ENCODE measurements at regions not wholly inside any gene's neighbourhood (a gene's known extent, or its start where the extent isn't known, plus 50 kb on each side); places are given as distances from the start of the nearest gene placed in this dataset.
"Not testable (repeated sequence)": the region's sequence is repeated elsewhere in the genome, so short reads cannot be mapped to it uniquely, and the experiment has no call there.

DNA sequence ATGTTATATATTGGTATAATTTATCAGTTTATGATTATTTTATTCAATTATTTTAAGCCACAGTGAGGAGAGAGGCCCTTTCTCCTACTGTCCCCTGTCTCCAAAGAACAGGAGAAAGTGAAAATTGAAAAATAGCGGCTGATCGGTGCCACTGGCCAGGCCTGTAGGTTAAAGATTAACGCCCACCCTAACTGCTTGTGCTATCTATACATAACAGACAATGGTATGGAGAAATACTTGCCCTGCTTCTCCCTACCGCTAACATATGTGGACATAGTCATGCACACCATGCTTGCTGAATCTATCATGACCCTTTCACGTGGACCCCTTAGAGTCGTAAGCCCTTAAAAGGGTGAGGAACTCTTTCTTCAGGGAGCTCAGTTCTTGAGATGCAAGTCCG, 67.5 kb downstream of the EIF1AY start:
- no peak for DNase-seq (ENCODE audit: low read depth in 2 of 2)
- TF ChIP-seq, protein P1, sequence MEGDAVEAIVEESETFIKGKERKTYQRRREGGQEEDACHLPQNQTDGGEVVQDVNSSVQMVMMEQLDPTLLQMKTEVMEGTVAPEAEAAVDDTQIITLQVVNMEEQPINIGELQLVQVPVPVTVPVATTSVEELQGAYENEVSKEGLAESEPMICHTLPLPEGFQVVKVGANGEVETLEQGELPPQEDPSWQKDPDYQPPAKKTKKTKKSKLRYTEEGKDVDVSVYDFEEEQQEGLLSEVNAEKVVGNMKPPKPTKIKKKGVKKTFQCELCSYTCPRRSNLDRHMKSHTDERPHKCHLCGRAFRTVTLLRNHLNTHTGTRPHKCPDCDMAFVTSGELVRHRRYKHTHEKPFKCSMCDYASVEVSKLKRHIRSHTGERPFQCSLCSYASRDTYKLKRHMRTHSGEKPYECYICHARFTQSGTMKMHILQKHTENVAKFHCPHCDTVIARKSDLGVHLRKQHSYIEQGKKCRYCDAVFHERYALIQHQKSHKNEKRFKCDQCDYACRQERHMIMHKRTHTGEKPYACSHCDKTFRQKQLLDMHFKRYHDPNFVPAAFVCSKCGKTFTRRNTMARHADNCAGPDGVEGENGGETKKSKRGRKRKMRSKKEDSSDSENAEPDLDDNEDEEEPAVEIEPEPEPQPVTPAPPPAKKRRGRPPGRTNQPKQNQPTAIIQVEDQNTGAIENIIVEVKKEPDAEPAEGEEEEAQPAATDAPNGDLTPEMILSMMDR (IDR thresholded peaks at IDR 0.05; ENCODE audit: low read depth, low read length), result no peak
- no peak overlapping the region for H3K4me3 ChIP-seq (replicated peaks in 1 of 2; ENCODE audit: low read depth in 2 of 2, low read length in 2 of 2)

DNA sequence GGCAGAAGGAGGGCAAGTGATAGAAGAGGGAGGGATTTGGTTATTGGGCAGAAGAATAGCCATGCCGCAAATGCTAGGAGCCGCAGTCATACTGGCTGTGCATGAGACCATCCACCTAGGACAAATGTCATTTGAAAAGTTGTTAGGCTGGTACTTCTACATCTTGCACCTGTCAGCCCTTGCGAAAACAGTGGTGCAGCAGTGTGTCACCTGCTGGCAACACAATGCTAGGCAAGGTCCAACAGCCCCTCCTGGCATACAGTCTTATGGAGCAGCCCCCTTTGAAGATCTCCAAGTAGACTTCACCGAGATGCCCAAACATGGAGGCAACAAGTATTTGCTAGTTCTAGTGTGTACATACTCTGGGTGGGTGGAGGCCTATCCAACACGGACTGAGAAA, 72.7 kb downstream of the EIF1AY start:
- TF ChIP-seq, protein P1 (IDR thresholded peaks at IDR 0.05; ENCODE audit: low read depth, low read length), result no peak
- no peak overlapping the region for H3K4me3 ChIP-seq (replicated peaks in 1 of 2; ENCODE audit: low read depth in 2 of 2, low read length in 2 of 2)
- no peak for DNase-seq (ENCODE audit: low read depth in 2 of 2)

DNA sequence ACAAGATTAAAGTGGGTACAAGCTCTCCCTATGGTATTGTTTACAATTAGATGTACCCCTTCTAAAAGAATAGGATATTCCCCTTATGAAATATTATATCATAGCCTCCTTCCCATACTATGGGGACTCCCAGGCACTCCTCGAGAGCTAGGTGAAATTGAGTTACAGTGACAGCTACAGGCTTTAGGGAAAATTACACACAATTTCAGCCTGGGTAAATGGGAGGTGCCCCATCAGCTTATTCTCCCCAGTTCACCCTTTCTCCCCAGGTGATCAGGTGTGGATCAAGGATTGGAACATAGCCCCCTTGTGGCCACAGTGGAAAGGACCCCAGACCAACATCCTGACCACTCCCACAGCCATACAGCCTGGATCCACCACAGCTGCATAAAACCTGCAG, 73.3 kb downstream of the EIF1AY start:
- H3K4me3 ChIP-seq (replicated peaks in 1 of 2; ENCODE audit: low read depth in 2 of 2, low read length in 2 of 2); DNase-seq (ENCODE audit: low read depth in 2 of 2): not testable (repeated sequence)

DNA sequence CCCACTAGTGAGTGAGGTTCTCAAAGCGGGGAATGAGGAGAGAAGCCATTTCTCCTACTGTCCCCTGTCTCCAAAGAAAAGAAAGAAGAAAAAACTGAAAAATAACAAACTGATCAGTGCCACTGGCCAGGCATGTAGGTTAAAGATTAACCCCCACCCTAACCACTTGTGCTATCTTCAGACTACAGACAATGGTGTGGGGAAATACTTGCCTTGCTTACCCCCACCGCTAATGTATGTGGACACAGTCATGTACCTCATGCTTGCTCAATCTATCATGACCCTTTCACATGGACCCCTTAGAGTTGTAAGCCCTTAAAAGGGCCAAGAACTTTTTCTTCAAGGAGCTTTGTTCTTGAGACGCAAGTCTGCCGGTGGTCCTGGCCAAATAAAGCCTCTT, 75.9 kb downstream of the EIF1AY start:
- no peak overlapping the region for H3K4me3 ChIP-seq (replicated peaks in 1 of 2; ENCODE audit: low read depth in 2 of 2, low read length in 2 of 2)
- TF ChIP-seq, protein P1 (IDR thresholded peaks at IDR 0.05; ENCODE audit: low read depth, low read length), result no peak
- no peak for DNase-seq (ENCODE audit: low read depth in 2 of 2)

DNA sequence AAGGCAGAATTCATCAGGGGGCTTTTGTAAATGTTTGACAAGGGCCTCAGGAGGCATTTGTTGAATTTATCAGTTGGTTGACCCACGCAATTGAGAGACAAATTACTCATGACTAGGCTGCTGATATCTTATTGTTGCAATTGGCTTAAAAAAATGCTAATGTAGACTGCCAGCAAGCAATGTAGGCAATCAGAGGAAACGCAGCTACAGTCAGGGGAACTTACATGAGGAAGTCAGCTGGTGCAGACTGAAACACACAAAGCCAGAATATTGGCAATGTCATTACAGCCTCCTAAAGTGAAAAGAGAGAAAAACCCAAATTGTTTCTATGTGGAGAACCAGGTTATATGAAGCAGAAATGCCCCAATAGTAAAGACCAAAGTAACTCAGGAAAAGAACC, 83.9 kb downstream of the EIF1AY start:
- DNase-seq (ENCODE audit: low read depth in 2 of 2), result peak in 1 of 2 donors; percentile 20

DNA sequence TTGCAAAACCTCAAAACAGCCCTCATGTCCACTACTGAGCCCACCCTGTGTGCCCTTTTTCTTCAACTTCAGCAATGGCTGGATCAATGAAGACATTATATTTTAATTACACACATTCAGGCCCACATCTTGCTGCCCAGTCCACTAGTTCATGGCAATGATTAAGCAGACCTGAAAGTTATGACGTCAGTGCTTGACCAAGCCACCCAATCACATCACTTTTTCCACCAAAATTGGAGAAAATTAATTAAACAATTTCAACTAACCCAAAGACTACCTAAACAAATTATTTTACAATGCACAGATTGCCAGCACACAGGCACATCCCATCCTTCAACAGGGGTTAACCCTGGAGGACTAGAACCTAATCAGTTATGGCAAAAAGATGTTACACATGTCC, 86.6 kb downstream of the EIF1AY start:
- TF ChIP-seq, protein P1 (IDR thresholded peaks at IDR 0.05; ENCODE audit: low read depth, low read length), result no peak
- H3K4me3 ChIP-seq (replicated peaks in 1 of 2; ENCODE audit: low read depth in 2 of 2, low read length in 2 of 2), result no peak overlapping the region
- no peak for DNase-seq (ENCODE audit: low read depth in 2 of 2)

More for the DNA sequence above, 83.9 kb downstream of the EIF1AY start:
- TF ChIP-seq, protein P1 (IDR thresholded peaks at IDR 0.05; ENCODE audit: low read depth, low read length), result no peak
- no peak overlapping the region for H3K4me3 ChIP-seq (replicated peaks in 1 of 2; ENCODE audit: low read depth in 2 of 2, low read length in 2 of 2)

DNA sequence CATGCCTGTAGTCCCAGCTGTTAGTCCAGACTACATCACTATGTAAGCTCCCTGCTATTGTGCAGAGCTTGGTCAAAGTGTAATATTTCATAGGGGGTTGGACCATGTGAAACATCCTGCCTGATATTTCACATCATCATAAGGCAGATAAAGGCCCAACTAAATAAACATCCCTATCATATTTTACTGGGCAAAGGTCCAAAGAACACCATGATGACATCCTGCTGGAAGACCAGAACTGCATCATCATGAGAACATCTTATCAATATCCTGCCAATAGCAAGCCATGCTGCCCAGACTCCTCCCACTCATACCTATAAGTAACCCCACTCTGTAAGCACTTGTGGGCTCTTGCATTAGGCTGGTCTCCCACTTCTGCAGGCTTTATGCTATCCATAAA, 88.6 kb downstream of the EIF1AY start:
- H3K4me3 ChIP-seq (replicated peaks in 1 of 2; ENCODE audit: low read depth in 2 of 2, low read length in 2 of 2), result no peak overlapping the region
- TF ChIP-seq, protein P1 (IDR thresholded peaks at IDR 0.05; ENCODE audit: low read depth, low read length), result no peak
- peak; percentile 3 to 20 for DNase-seq (ENCODE audit: low read depth in 2 of 2)

DNA sequence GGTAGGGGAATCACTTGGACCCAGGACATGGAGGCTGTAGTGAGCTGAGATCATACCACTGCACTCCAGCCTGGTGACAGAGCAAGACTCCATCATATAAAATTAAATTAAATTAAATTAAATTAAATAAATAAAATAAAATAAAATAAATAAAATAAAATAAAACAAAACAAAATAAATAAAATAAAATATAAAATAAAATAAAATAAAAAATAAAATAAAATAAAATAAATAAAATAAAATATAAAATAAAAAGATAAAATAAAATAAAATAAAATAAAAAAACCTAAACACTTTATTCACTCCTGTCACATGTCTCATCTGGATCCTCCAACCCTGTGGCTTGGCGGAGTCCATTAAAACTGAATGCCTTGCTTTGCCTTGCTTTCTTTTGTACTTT, 89.8 kb downstream of the EIF1AY start:
- not testable (repeated sequence) for H3K4me3 ChIP-seq (replicated peaks in 1 of 2; ENCODE audit: low read depth in 2 of 2, low read length in 2 of 2); DNase-seq (ENCODE audit: low read depth in 2 of 2)
